Esophagus muscularis mucosa (tissue), 4 donors: ENCODE measurements at regions not wholly inside any gene's neighbourhood (a gene's known extent, or its start where the extent isn't known, plus 50 kb on each side); places are given as distances from the start of the nearest gene placed in this dataset.

Experiments used
- CTCF ChIP-seq, 3 experiments: fragments of 200-600 bp in 2 of 3; fragments of 450-650 bp in 1 of 3; sonication (generic) in 2 of 3; IDR thresholded peaks; one replicate each; pipeline ENCODE4 v1.5.1; 2017 to 2019; ENCODE audit warnings: antibody characterized with exemption in 3 of 3, mild to moderate bottlenecking in 2 of 3, moderate library complexity in 1 of 3
- EP300 ChIP-seq: sonication (generic); formaldehyde crosslinking; IDR thresholded peaks from one replicate; pipeline ENCODE4 v1.6.1; 2017; ENCODE audit warnings: antibody characterized with exemption
- POLR2A ChIP-seq: fragments of 450-650 bp; IDR thresholded peaks from one replicate; pipeline ENCODE4 v1.6.1; 2017; ENCODE audit warnings: antibody characterized with exemption, moderate library complexity, mild to moderate bottlenecking, low read depth
- POLR2AphosphoS5 ChIP-seq, 2 donors: sonication (generic); formaldehyde crosslinking; IDR thresholded peaks; one replicate each; pipeline ENCODE4 v1.6.1; 2017; ENCODE audit warnings: antibody characterized with exemption in 2 of 2

- no peak for TF ChIP-seq CTCF (IDR thresholded peaks at IDR 0.05)
- TF ChIP-seq EP300, result no peak
- no peak for TF ChIP-seq POLR2AphosphoS5 (IDR thresholded peaks at IDR 0.05)
- no peak for TF ChIP-seq POLR2A
Measured at GRCh38 chr21:34235514-34235913, 128.3 kb upstream of the KCNE2 start.
